ENCODE measurements at regions not wholly inside any gene's neighbourhood (a gene's known extent, or its start where the extent isn't known, plus 50 kb on each side); places are given as distances from the start of the nearest gene placed in this dataset.
"Not testable (repeated sequence)": the region's sequence is repeated elsewhere in the genome, so short reads cannot be mapped to it uniquely, and the experiment has no call there.

DNA sequence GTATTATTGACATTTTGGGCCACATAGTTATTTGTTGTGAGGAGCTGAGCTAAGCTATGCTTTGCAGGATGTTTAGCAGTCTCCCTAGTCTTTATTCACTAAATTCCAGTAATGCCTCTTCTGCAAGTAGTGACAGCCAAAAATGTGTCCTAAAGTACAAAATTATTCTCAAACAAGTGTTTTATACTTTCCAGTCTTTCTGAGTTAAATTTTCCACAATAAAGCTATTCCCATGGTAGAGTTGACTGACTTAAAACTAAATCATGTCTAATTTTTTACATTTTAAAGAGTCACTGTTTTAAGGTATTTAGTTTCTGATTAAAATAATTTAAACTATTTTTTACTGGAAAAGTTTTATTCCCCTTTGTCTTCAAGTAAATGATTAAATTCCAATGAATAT lies 717.8 kb upstream of the HS3ST5 start:
- Mint-ChIP-seq H3K9me3 (no peaks in the 10 kb centered on the region), H3K27ac (no peak overlapping the region), H3K4me3 (no peak overlapping the region), H3K36me3 (ENCODE audit: low read depth) (no peaks in the 10 kb centered on the region), H3K4me1 (peaks cover 4% of the 10 kb centered on the region), H3K27me3 (ENCODE audit: low read depth, poor library complexity) (no peaks in the 10 kb centered on the region)
- TF ChIP-seq, protein P1, sequence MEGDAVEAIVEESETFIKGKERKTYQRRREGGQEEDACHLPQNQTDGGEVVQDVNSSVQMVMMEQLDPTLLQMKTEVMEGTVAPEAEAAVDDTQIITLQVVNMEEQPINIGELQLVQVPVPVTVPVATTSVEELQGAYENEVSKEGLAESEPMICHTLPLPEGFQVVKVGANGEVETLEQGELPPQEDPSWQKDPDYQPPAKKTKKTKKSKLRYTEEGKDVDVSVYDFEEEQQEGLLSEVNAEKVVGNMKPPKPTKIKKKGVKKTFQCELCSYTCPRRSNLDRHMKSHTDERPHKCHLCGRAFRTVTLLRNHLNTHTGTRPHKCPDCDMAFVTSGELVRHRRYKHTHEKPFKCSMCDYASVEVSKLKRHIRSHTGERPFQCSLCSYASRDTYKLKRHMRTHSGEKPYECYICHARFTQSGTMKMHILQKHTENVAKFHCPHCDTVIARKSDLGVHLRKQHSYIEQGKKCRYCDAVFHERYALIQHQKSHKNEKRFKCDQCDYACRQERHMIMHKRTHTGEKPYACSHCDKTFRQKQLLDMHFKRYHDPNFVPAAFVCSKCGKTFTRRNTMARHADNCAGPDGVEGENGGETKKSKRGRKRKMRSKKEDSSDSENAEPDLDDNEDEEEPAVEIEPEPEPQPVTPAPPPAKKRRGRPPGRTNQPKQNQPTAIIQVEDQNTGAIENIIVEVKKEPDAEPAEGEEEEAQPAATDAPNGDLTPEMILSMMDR (IDR thresholded peaks at IDR 0.05): no peak
- DNase-seq: no peak

DNA sequence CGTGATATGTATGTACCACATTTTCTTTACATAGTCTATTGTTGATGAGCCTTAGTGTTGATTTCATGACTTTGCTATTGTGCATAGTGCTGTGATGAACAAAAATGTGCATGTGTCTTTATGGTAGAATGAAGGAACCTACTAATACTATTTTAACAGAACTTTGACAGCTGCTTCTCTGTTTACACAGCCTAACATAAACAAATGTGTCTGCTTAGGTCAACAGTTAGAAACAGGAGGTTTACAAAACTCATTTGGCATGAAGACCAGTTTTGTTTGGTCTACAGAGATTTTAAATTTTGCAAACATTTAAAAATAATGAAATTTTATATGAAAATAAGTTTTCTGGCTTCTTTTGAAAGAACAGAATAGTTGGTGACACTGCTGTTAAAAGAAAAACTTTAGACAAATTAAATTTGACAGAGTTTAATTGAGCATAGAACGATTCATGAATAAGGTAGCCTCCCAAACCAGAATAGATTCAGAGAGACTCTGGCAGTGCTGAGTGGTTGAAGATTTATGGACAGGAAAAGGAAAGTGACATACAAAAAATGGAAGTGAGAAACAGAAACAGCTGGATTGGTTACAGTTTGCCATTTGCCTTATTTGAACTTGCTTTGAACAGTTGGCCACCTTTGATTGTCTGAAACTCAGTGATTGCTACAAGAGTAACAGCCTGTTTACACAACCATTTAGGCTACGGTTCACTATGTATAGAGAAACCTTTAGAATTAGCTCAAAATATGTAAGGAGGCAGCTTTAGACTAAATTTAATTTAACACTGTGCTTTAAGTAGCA lies 715.8 kb upstream of the HS3ST5 start:
- no peaks in the 10 kb centered on the region for H3K9me3 Mint-ChIP-seq
- no peaks in the 10 kb centered on the region for H3K27me3 Mint-ChIP-seq (ENCODE audit: low read depth, poor library complexity)
- TF ChIP-seq, protein P1 (IDR thresholded peaks at IDR 0.05): no peak
- H3K36me3 Mint-ChIP-seq (ENCODE audit: low read depth): no peaks in the 10 kb centered on the region
- DNase-seq: no peak
- H3K4me1 Mint-ChIP-seq: peaks cover 4% of the 10 kb centered on the region
- H3K4me3 Mint-ChIP-seq: no peak overlapping the region
- H3K27ac Mint-ChIP-seq: no peak overlapping the region

DNA sequence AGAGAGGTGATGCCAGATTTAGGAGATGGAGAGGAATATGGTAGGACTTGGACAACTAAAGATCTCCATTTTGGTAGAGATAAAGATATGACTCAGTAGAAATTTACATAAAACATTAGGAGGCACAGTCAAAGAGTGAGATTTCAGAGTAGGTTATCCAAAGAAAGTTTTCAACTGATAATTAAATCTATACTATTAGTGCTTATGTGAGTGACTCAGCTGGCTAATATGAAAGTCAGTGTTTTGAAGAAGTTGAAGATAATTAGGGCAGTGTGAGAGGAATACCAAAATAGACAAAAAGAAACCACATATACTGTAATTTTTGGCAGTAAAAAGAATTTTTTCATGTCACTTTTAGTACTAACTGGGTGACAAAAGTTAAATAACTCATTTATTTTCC lies 712.8 kb upstream of the HS3ST5 start:
- Mint-ChIP-seq H3K4me1 (peaks cover 4% of the 10 kb centered on the region), H3K36me3 (ENCODE audit: low read depth) (no peaks in the 10 kb centered on the region), H3K27me3 (ENCODE audit: low read depth, poor library complexity) (no peaks in the 10 kb centered on the region), H3K4me3 (no peak overlapping the region), H3K9me3 (no peaks in the 10 kb centered on the region), H3K27ac (no peak overlapping the region)
- TF ChIP-seq, protein P1 (IDR thresholded peaks at IDR 0.05): no peak
- DNase-seq: no peak

DNA sequence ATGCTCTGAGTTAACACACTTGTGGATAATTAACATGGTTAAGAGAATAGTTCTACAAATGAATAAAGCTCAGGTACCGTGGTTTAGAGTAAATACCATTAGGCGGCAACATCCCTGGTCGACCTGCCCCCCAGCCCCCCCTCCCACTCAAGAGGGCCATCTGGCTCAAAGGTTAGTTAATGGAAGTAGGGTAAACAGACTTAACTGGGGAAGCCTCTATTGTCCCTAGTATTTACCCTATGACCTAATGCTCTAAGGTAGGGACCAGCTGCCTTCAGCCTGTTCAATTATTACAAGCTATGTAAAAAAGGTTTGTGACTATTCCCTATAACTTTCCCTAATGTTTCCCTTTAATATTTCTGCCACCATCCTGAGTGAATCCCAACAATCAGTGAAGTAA lies 711.4 kb upstream of the HS3ST5 start:
- not testable (repeated sequence) for H3K27ac Mint-ChIP-seq; H3K36me3 Mint-ChIP-seq (ENCODE audit: low read depth); H3K27me3 Mint-ChIP-seq (ENCODE audit: low read depth, poor library complexity); H3K4me1 Mint-ChIP-seq; DNase-seq; H3K4me3 Mint-ChIP-seq; H3K9me3 Mint-ChIP-seq

DNA sequence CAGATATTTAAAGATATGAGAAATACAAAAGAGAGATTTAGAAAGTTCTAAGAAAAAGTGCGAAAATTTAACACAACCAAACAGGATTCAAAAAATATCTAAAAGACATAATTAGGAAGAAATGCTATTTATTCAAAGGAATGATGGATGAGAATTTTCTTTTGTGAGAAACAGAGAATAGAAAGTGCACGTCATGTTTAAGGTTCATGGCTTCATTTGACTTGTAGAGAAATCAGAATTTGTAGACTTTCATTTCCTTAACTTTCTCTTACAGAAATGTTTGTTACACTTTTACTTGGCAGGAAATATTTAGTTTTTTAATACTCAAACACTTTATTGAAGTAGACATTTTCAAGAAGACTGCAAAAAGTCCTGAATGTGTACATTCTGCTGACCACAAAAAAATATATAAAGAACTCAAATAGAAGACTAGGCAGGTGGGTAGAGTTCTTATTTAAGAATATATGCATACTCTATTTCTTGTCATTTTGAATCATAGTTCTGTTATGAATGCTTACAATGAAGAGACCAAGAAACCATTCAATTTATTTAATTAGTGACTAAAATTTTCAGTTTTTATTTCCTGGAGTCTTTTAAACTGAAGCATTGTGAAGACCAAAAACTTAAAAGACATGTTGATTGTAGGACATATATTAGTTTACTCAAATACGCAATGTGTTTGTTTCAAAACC lies 710.5 kb upstream of the HS3ST5 start:
- H3K36me3 Mint-ChIP-seq (ENCODE audit: low read depth): no peaks in the 10 kb centered on the region
- no peak for DNase-seq
- no peak overlapping the region for H3K27ac Mint-ChIP-seq
- no peaks in the 10 kb centered on the region for H3K9me3 Mint-ChIP-seq
- H3K4me3 Mint-ChIP-seq: no peak overlapping the region
- H3K27me3 Mint-ChIP-seq (ENCODE audit: low read depth, poor library complexity): no peaks in the 10 kb centered on the region
- no peaks in the 10 kb centered on the region for H3K4me1 Mint-ChIP-seq
- TF ChIP-seq, protein P1 (IDR thresholded peaks at IDR 0.05): no peak

DNA sequence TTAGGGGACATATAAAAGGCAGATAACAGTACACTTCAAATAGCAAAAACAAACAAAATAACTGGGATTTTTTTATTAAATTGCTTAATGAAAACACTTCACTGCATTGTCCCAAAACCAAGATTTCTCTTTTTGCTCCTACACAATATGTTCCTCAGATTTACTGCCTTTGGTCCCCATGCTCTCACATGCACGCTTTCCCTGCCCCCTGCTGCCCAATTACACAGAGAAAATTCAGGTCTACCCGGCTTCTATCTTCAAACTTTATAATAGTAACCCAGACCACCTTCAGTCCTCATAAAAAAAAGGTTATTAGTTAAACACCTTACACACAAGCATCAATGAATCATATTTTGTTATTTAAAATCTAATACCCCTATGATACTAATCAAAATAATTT lies 673.8 kb upstream of the HS3ST5 start:
- TF ChIP-seq, protein P1 (IDR thresholded peaks at IDR 0.05): no peak
- Mint-ChIP-seq H3K4me1 (no peaks in the 10 kb centered on the region), H3K36me3 (ENCODE audit: low read depth) (no peaks in the 10 kb centered on the region), H3K27me3 (ENCODE audit: low read depth, poor library complexity) (peaks cover 4% of the 10 kb centered on the region), H3K9me3 (peaks cover 5% of the 10 kb centered on the region), H3K27ac (no peak overlapping the region), H3K4me3 (no peak overlapping the region)
- no peak for DNase-seq
